ENCODE measurements at regions not wholly inside any gene's neighbourhood (a gene's known extent, or its start where the extent isn't known, plus 50 kb on each side); places are given as distances from the start of the nearest gene placed in this dataset.

DNA sequence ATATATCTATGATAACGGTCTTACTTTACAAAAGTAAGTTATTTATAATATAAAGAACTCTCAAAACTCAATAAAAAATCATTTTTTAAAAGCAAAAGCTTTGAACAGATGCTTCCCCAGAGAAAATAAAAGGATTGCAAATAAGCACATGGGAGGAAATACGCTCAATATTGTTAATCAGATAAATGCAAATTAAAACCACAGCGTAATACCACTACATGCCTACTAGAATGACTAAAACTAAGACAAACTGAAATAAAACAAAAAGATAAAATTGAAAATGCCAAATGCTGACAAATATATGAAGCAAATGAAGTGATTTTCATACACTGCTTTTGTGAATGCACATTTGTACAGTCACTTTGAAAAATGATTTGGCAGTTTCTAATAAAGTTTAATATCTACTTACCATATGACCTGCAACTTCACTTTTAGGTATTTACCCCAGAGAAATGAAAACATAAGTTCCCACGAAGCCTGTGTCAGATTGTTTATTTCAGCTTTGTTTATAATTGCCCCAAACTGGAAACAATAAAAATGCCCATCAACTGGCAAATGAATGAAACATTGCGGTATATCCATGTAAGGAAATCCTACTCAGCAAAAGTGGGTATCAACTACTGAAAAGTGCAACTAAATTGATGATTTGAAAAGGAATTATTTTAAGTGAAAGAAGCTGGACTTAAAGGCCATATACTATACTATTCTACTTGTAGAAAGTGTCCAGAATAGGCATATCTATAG, 1072.4 kb downstream of the TMTC2 start:
- H3K4me3 ChIP-seq (ENCODE audit: control extremely low read depth in 1 of 5, extremely low read depth in 1 of 5, insufficient read depth in 1 of 5, low read depth in 2 of 5, low read length in 4 of 5): no peak overlapping the region
- TF ChIP-seq, protein P1, sequence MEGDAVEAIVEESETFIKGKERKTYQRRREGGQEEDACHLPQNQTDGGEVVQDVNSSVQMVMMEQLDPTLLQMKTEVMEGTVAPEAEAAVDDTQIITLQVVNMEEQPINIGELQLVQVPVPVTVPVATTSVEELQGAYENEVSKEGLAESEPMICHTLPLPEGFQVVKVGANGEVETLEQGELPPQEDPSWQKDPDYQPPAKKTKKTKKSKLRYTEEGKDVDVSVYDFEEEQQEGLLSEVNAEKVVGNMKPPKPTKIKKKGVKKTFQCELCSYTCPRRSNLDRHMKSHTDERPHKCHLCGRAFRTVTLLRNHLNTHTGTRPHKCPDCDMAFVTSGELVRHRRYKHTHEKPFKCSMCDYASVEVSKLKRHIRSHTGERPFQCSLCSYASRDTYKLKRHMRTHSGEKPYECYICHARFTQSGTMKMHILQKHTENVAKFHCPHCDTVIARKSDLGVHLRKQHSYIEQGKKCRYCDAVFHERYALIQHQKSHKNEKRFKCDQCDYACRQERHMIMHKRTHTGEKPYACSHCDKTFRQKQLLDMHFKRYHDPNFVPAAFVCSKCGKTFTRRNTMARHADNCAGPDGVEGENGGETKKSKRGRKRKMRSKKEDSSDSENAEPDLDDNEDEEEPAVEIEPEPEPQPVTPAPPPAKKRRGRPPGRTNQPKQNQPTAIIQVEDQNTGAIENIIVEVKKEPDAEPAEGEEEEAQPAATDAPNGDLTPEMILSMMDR (IDR thresholded peaks at IDR 0.05): no peak
- no peak for TF ChIP-seq EZH2 (IDR thresholded peaks at IDR 0.05; ENCODE audit: borderline replicate concordance, insufficient read depth, low read depth, low read length, poor library complexity, severe bottlenecking)
- POLR2A ChIA-PET: no interaction called here
- H3K4me2 ChIP-seq (replicated peaks; ENCODE audit: low read depth, low read length, poor library complexity, severe bottlenecking): no peak overlapping the region
- H3K4me3 Mint-ChIP-seq: no peak overlapping the region
- intact Hi-C loops (cut with micrococcal nuclease): no loop called here
- no peaks in the 10 kb centered on the region for H4K20me1 ChIP-seq (ENCODE audit: control insufficient read depth, insufficient read depth, low read length, poor library complexity, severe bottlenecking)
- no peaks in the 10 kb centered on the region for H3K9me3 ChIP-seq (ENCODE audit: control extremely low read depth in 1 of 3, control insufficient read depth in 2 of 3, insufficient read depth in 1 of 3, low read length in 2 of 3)
- no peak overlapping the region for H3K27ac Mint-ChIP-seq
- H3K36me3 ChIP-seq (replicated peaks in 1 of 2; ENCODE audit: control extremely low read depth in 1 of 2, control insufficient read depth in 1 of 2, extremely low read depth in 1 of 2, insufficient read depth in 2 of 2, low read length in 1 of 2): no peaks in the 10 kb centered on the region
- ATAC-seq (ENCODE audit: low read depth) (no peak), DNase-seq (no peak)
- H3K4me1 Mint-ChIP-seq: no peaks in the 10 kb centered on the region
- no peaks in the 10 kb centered on the region for H3K4me1 ChIP-seq (ENCODE audit: control insufficient read depth in 2 of 2, insufficient read depth in 2 of 2, low read length in 2 of 2)
- no peak overlapping the region for H2AFZ ChIP-seq (ENCODE audit: insufficient read depth, low read depth, low read length, poor library complexity, severe bottlenecking)
- no peak overlapping the region for H3K9ac ChIP-seq (ENCODE audit: low read length)
- no peaks in the 10 kb centered on the region for H3K79me2 ChIP-seq (ENCODE audit: control insufficient read depth, insufficient read depth, low read length)
- peaks cover 9% of the 10 kb centered on the region for H3K9me3 Mint-ChIP-seq (ENCODE audit: insufficient read depth)
- CTCF ChIA-PET: no interaction called here
- H3K27me3 Mint-ChIP-seq: no peaks in the 10 kb centered on the region
- no peak overlapping the region for H3K27ac ChIP-seq (ENCODE audit: low read length in 2 of 2)
- no peaks in the 10 kb centered on the region for H3K27me3 ChIP-seq (replicated peaks in 1 of 4; ENCODE audit: control extremely low read depth in 1 of 4, control insufficient read depth in 3 of 4, insufficient read depth in 4 of 4, low read length in 3 of 4)
- 100% methylated on average over 1 of the region's 5 CpGs for WGBS (ENCODE audit: insufficient coverage)

DNA sequence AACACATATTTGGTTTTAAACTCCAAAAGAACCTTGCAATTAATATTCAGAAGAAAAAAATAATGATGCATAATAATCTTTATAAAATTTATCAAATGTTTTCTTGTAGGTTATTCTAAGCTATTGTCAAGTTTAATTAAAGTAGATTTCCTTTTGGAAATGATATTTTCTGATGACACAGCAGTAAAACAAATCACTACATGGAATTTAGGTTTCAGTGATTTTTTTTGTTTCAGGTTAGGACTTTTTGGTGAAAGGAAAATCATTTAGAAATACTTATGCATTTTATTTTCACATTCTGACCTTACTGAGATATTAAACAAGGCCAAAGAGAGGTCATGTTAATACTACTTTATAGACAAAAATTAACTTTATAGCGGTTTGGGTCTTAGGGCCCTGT, 1067.2 kb downstream of the TMTC2 start:
- Mint-ChIP-seq H3K27ac (no peak overlapping the region), H3K4me1 (no peaks in the 10 kb centered on the region), H3K27me3 (no peaks in the 10 kb centered on the region), H3K9me3 (ENCODE audit: insufficient read depth) (peaks cover 4% of the 10 kb centered on the region), H3K4me3 (no peak overlapping the region)
- Histone ChIP-seq H3K9me3 (ENCODE audit: control extremely low read depth in 1 of 3, control insufficient read depth in 2 of 3, insufficient read depth in 1 of 3, low read length in 2 of 3) (no peaks in the 10 kb centered on the region), H2AFZ (ENCODE audit: insufficient read depth, low read depth, low read length, poor library complexity, severe bottlenecking) (no peak overlapping the region), H3K79me2 (ENCODE audit: control insufficient read depth, insufficient read depth, low read length) (no peaks in the 10 kb centered on the region), H3K27me3 (replicated peaks in 1 of 4; ENCODE audit: control extremely low read depth in 1 of 4, control insufficient read depth in 3 of 4, insufficient read depth in 4 of 4, low read length in 3 of 4) (no peaks in the 10 kb centered on the region), H3K4me2 (replicated peaks; ENCODE audit: low read depth, low read length, poor library complexity, severe bottlenecking) (no peak overlapping the region), H3K4me3 (ENCODE audit: control extremely low read depth in 1 of 5, extremely low read depth in 1 of 5, insufficient read depth in 1 of 5, low read depth in 2 of 5, low read length in 4 of 5) (no peak overlapping the region), H3K4me1 (ENCODE audit: control insufficient read depth in 2 of 2, insufficient read depth in 2 of 2, low read length in 2 of 2) (no peaks in the 10 kb centered on the region), H3K9ac (ENCODE audit: low read length) (no peak overlapping the region), H3K36me3 (replicated peaks in 1 of 2; ENCODE audit: control extremely low read depth in 1 of 2, control insufficient read depth in 1 of 2, extremely low read depth in 1 of 2, insufficient read depth in 2 of 2, low read length in 1 of 2) (no peaks in the 10 kb centered on the region), H4K20me1 (ENCODE audit: control insufficient read depth, insufficient read depth, low read length, poor library complexity, severe bottlenecking) (no peaks in the 10 kb centered on the region), H3K27ac (ENCODE audit: low read length in 2 of 2) (no peak overlapping the region)
- CTCF ChIA-PET: no interaction called here
- ATAC-seq (ENCODE audit: low read depth) (no peak), DNase-seq (no peak)
- intact Hi-C loops (cut with micrococcal nuclease): no loop called here
- TF ChIP-seq EZH2 (IDR thresholded peaks at IDR 0.05; ENCODE audit: borderline replicate concordance, insufficient read depth, low read depth, low read length, poor library complexity, severe bottlenecking): no peak
- TF ChIP-seq, protein P1 (IDR thresholded peaks at IDR 0.05): no peak
- POLR2A ChIA-PET: no interaction called here
- WGBS (ENCODE audit: insufficient coverage): no CpG with 5 or more reads among the region's 1 CpG

Measured in B cell (primary cell).